HG03469 (cell line): ENCODE measurements at regions not wholly inside any gene's neighbourhood (a gene's known extent, or its start where the extent isn't known, plus 50 kb on each side); places are given as distances from the start of the nearest gene placed in this dataset.
"Not testable (repeated sequence)": the region's sequence is repeated elsewhere in the genome, so short reads cannot be mapped to it uniquely, and the experiment has no call there.

Experiments used
- ATAC-seq: cut with Tn5 transposase; IDR thresholded peaks from one replicate; pipeline ENCODE4 v1.9.1; 2021; ENCODE audit warnings: mild to moderate bottlenecking, moderate library complexity, moderate number of reproducible peaks; ENCODE audit not compliant: unreplicated experiment

DNA sequence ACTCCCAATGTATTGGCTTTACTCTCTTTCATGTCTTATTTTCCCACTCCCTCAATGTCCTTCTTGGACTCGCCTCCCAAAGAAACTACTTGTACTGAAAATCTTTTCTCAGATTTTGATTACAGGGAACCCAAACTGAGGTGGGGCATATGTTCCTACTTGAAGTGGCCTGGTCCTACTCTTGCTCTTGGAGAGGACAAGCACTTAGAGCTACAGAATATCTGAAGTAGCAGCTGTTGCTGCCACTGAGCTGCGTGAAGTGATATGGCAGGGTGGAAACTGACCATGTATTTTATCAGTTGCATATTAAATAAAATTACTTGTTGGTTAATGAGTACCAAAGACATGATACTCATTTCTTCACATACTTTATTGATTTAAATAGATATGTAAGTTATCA, 129.5 kb downstream of the TSEN15 start:
- ATAC-seq, result no peak

DNA sequence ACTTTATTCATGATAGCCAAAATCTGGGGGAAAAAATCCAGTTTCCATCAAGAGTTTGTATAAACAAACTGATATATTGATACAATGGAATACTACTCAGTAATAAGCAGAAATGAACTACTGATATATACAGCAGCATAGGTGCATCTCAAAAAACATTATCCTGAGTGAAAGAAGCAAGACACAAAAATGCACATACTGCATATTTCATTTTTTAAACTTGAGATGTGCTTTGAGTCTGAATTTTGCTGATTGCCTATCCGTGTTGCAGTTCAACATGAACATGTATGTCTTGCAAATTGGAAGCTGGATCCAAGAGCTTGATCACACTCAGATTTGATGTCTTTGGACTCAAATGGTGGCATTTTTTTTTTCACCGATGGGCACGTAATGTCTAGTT, 132.4 kb downstream of the TSEN15 start:
- no peak for ATAC-seq

DNA sequence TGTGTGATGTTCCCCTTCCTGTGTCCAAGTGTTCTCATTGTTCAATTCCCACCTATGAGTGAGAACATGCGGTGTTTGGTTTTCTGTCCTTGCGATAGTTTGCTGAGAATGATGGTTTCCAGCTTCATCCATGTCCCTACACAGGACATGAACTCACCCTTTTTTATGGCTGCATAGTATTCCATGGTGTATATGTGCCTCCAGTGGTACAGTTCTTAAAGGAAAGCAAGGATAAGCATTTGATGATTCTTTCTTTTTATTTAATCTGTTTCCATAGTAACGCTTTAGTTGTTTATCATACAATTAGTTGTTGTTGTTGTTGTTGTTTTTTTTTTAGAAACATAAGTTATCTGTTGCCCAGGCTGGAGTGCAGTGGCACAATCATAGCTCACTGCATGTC, 133.1 kb downstream of the TSEN15 start:
- not testable (repeated sequence) for ATAC-seq

DNA sequence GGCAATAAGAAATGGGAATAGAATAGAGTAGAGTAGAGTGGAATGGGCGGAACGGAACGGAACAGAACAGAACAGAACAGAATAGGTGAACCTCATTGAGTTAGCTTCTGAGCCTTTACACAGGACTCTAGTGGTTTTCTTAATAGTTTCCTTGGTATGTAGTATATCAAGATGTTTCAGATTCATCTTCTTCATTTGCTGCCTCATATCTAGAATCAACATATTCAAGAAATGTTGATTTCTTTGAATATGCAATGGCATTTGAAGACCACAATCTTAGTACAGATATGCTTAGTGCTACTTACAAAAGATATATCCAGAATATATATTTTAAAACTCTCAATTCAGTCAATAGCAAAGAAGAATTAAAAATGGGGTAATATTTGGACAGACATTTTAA, 133.8 kb downstream of the TSEN15 start:
- ATAC-seq, result no peak

- no peak for ATAC-seq
These were observed 134.6 kb downstream of the TSEN15 start for GRCh38 chr1:184186167-184186566.

DNA sequence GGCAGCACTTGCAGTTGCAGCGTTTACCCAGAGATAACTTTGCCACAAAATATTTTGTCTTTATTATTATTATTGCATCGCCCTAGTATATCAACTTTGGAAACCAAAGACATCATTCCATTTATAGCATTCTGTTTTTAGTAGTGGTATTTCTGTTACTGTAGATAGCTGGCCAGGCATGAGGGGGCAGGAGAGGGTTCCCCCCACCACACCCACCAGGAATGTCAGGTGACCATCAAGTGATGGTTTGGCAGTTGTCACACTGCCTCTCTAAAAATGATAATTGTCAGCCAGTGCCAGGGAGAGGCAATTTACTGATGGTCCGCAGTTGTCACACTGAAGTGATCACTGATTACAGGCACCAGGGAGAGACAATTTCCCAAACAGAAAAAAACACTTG, 135.6 kb downstream of the TSEN15 start:
- ATAC-seq, result no peak

DNA sequence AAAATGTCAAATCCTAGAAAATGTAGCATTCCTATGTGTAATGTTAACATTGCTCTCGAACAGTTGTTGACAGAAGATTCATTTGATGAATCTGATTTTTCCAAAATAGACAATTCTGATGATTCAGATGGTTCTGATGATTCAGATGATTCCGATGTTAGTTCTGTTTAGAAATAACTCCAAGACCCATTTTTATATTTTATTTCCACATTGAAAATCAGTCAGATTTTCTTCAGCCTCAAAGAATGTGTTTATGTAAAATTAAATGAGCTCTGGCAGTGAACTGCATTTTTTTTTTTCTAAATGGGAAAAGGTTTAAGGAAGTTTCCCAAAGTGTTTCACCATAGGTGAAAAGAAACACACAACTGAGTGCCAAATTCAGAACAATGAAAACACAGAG, 136.5 kb downstream of the TSEN15 start:
- no peak for ATAC-seq

DNA sequence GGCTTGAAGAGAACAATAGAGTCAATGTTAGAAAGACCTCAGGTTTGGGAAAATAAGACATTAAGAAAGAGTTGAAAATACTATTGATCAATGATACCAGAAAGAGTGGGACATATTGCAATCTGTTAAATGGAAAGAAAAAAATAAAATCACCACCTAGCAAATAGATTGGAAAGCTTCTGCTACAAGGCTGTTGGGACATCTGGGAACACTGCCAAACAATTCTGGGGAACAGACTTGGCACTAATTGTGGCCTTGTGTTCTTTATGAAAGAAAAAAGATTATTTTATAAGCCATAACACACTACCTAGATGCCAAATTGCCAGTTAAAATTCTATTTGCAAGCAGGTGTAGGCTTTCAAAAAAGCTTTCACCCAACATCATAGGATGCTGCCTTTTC, 137.8 kb downstream of the TSEN15 start:
- ATAC-seq, result no peak

DNA sequence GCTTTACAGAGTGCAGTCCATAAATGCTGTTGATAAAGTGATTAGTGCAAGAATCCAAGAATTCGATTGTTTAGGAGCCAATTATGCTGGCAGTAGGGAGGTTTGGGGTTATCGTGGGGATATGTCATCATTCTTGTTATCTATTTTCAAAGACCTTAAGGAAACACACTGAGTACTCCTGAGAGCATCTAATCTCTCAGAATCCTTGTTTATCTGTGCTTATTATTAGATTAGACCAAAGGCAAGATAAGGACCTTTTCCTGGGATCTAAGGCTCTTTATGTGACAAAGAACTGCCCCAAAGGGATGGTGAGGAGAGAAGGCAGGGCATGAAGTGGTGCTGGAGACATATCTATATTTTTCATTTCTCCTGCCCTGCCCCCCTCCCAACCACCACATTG, 139.1 kb downstream of the TSEN15 start:
- ATAC-seq, result no peak

DNA sequence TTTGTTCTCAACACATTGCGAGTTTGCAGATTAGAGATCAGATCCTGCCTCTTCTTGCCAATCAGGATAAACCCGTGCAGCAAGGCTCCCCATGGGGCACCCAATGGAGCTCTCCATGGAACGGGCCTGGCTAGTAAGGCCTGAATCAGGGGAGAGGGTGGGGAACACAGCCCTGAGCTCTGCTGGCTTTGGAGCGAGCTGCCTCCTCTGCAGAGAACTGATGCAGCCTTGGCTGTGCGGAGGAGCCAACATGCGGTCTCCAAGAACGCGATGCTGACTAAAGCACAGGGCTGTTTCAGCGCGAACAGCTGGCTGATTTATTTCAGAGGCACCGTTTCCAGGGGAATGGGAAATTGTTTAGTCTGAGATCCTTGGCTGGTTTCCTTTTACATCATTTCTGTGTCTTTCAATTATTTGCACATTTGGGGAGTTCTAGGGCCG, 139.7 kb downstream of the TSEN15 start:
- ATAC-seq, result no peak

GRCh38 chr1:184192796-184193195, 141.3 kb downstream of the TSEN15 start:
- ATAC-seq, result no peak

GRCh38 chr1:184193451-184193850, 141.9 kb downstream of the TSEN15 start:
- ATAC-seq, result no peak

- no peak for ATAC-seq
These were observed 142.7 kb downstream of the TSEN15 start for GRCh38 chr1:184194236-184194635.

DNA sequence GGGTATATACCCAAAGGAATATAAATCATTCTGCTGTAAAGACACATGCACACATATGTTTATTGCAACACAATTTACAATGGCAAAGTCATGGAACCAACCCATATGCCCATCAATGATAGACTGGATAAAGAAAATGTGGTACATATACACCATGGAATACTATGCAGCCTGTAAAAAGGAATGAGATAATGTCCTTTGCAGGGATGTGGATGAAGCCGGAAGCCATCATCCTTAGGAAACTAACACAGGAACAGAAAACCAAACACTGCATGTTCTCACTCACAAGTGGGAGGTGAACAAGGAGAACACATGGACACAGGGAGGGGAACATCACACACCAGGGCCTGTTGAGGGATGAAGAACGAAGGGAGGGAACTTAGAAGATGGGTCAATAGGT, 144.2 kb downstream of the TSEN15 start:
- ATAC-seq, result not testable (repeated sequence)

DNA sequence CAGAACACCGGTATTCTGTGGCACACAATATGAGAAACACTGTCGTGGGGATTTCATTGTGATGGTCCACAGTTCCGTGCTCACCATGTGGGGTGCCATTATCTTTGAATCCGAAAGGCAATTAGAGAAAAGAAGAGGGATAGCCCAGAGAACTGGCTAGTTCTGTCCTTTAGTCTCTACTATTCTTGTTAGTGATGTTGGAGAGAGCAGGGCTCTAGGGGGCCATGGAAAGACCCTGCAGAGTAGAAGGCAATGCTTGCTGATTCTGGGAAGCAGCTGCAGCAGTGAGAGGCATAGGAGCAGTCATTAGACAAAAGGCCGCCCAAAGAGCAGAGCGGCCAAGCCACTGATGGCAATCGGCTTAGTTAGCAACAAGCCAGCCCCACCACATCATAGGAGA, 146.3 kb downstream of the TSEN15 start:
- ATAC-seq, result no peak

DNA sequence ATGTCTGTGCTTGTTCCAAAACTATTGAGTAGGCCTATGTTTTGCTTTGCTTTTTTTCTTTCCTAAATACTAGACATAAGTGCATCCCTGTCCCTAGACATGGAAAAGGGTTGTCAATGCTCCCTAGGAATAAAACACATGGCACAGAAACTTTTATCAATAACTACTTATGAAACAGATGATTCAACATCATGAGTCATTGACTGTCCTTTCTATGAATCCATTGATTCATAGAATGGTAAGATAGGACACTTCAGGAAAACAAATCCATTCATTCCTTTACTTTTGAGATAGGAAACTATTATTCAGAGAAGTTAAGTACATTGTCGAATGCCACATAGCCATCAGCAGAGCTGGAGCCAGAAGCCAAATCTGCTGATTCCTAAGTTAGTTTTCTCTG, 147.5 kb downstream of the TSEN15 start:
- no peak for ATAC-seq

- no peak for ATAC-seq
These were observed 148.0 kb downstream of the TSEN15 start for GRCh38 chr1:184199438-184200085.

DNA sequence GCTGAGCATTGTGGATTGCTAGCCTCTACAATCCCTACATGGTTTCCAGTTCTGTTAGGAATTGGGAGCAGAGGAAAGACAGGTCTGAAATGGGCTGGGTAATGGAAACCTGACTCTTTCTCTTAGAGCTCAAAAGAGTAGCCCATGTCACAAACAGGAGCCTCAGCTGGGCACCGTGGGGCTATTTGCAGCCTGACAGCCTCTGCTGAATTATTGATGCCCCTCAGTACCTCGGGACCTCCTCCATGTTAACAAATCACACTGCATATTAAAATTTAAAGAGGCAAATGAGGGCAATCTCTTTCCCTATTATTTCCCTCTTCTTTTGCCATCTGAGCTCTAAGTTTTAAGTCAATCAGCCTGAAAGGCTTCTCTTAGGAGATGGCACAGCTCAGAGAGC, 157.1 kb downstream of the TSEN15 start:
- no peak for ATAC-seq

DNA sequence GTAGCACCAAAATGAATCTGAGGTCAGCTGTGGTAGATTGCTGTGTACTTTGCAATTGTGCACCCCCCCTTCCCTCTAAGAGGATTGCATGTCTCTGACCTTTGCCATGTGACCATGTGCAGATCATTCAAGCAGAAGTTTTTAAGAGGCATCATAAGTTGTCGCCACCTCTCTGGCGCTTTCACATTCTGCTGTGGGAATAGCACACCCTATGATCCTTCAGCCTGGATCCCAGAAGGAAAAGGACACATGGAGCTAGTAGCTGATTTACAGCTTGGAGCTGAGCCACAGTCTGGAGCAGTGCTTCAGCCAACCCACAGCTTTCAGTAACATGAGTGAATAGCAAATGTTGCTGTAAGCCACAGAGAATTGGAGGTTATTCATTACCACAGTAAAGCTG, 158.5 kb downstream of the TSEN15 start:
- no peak for ATAC-seq

DNA sequence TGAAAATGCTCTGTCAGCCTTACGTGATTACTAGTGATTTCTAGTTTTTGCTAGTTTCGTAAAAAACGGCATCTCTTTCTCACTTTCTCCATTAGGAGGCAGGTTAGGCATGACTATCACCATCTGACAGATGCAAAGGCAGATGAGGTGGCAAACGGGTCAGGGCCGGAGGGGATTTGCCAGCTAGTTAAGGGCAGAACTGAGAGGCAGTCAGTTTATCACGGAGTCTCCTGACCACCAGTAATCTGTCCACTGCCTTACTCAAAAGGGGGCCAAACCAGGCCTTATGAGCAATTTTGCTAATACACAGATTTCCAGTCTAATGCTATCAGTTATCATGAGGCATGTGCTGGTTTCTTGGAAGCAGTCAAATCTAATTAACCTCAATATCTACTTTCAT, 159.3 kb downstream of the TSEN15 start:
- ATAC-seq, result no peak

GRCh38 chr1:184212649-184213314, 161.3 kb downstream of the TSEN15 start:
- ATAC-seq, result no peak

GRCh38 chr1:184214128-184214527, 162.6 kb downstream of the TSEN15 start:
- no peak for ATAC-seq
